ENCODE measurements at regions not wholly inside any gene's neighbourhood (a gene's known extent, or its start where the extent isn't known, plus 50 kb on each side); places are given as distances from the start of the nearest gene placed in this dataset.

DNA sequence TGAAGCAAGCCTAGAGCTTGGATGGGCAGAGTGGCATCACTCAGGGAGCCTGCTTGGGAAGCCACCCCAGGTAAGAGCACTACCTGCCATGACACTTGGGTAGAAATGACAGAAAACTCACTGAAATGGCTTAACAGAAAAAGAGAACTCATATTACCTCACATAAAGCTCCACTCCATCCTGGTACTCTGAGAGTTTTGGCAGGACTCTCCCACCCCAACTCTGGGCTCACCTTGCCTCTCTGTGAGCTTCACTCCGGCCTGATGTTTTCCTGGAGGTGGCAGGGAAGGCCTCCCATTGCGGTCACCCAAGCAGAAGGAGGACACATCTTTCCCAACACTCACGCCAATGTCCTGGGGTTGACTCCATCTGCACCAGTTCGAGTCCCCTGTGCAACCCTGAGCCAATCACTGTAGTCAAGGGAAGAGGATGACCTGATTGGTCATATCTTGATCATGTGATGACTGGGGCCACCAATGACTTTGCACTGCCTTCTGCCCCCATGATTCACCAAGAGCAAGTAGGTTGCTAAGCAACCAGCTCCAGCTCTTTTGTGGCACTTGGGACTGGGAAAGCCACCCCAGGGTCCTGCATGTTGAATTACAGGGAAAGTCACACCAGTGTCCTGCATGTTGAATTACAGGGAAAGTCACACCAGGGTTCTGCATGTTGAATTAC, 446.1 kb upstream of the SULF2 start:
- TF ChIP-seq, protein P1, sequence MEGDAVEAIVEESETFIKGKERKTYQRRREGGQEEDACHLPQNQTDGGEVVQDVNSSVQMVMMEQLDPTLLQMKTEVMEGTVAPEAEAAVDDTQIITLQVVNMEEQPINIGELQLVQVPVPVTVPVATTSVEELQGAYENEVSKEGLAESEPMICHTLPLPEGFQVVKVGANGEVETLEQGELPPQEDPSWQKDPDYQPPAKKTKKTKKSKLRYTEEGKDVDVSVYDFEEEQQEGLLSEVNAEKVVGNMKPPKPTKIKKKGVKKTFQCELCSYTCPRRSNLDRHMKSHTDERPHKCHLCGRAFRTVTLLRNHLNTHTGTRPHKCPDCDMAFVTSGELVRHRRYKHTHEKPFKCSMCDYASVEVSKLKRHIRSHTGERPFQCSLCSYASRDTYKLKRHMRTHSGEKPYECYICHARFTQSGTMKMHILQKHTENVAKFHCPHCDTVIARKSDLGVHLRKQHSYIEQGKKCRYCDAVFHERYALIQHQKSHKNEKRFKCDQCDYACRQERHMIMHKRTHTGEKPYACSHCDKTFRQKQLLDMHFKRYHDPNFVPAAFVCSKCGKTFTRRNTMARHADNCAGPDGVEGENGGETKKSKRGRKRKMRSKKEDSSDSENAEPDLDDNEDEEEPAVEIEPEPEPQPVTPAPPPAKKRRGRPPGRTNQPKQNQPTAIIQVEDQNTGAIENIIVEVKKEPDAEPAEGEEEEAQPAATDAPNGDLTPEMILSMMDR (IDR thresholded peaks at IDR 0.05) = no peak

DNA sequence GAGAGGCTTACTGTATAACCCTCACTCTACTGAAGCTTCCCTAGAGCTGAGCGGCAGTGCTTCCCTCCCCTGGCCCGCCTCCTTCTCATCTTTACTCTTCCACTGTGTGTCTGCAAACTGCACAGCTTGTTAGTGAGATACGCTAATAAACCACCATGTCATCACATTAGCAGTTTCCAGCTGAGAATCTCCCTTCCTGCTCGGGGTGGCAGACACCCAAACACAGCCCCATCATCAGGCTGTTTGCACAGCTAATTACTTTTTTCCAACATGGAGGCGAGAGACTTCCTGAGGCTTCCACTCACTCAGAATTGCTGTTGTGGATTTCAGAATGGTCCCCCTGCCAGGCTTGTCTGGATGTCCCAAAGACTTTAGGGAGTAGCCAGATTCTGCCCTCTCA, 444.9 kb upstream of the SULF2 start:
- TF ChIP-seq, protein P1 (IDR thresholded peaks at IDR 0.05) = no peak

DNA sequence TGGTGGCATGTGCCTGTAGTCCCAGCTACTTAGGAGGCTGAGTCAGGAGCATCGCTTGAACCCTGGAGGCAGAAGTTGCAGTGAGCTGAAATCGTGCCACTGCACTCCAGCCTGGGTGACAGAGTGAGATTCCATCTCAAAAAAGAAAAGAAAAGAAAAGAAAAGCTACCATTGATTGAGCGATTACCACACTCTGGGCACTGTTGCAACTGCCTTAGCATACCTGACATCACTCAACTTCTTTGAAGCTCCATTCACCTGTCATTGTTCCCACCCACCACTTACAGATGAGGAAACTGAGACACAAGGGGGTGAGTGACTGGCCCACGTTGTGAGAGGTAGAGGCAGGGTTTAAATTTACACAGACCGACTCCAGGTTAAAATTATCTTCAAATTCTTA, 442.1 kb upstream of the SULF2 start:
- TF ChIP-seq, protein P1 (IDR thresholded peaks at IDR 0.05) = no peak

DNA sequence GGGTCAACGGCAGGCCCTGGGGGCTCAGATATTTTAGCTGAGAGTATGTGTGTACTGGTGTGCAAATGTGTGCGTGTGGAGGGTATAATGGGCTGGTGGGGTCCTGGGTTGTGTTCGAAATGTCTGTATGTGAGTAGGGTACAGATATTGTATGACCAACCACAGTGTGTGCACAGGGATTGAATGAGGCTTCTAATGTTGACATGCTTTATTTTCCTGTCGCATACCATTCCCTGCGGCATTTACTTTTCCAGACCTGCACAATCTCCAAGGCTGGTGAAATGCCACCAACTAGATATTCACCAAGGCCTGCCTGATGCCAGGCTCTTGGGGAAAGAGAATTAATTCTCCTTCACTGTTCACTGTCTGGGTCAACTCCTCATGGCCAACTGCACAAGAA, 441.4 kb upstream of the SULF2 start:
- TF ChIP-seq, protein P1 (IDR thresholded peaks at IDR 0.05) = no peak

DNA sequence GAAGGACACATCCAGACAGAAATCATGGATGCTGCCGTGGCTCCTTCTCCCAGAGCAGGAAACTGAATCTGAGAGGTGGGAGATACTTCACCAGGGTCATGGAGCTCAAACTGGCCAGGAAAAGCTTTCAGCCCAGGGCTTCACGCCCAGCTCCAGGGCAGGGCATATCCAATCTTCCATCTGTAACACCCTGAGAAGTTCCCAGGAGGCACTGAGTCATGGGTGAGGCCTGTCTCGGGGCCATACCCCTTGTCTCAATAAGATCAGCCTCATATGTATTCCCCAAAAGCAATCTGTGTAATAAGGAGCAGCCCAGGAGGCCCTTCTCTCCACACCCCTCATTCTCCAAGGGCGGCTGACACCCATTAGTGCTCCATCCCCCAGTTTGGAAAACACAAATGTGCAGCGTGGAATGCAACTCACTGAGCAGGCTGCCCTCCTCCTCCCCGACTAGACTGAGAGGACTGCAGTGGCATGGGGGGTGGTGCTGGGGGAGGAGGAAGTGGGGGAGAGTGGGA, 439.3 kb upstream of the SULF2 start:
- TF ChIP-seq, protein P1 (IDR thresholded peaks at IDR 0.05) = no peak

DNA sequence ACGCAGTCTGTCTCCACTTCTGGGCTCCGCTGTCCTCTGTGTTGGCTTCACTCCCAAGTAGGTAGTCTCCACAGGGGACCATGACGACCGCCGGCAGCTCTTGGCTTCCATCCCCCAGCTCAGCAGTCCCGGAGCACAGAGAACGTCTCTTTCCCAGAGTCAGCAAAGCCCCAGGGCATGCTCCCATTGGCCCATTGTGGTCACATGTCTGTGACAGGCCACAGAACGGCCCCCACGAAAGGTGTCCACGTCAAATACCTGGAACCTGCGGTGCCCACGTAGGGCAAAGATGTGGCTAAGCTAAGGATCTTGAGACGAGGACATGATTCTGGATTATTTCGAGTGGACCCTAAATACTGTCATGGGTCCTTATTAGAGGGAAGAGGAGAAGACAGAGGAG, 438.4 kb upstream of the SULF2 start:
- TF ChIP-seq, protein P1 (IDR thresholded peaks at IDR 0.05) = no peak

DNA sequence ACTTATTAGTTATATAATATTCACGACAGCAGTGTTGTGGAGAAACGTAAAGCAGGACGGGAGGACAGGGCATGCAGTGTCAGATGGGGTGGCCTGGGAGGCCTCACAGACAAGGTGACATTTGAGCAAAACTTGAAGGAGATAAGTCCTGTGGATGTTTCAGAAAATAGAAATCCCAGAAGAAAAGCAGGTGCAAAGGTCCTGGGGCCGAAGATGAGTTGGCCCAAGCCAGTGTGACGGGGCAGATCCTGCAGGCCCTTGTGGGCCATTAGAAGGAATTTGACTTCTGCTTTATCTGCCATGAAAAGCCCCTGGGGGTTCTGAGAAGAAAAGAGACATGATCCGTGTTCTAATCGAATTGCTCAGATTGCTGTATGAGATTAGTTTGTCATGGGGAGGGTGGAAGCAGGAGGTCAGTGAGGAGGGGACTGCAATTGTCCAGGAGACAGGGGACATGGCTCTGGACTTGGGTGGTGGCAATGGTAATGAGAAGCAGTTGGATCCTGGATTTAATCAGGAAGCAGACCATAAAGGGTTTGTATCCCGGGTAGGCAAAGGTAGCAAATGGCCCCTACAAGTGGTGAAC, 437.4 kb upstream of the SULF2 start:
- TF ChIP-seq, protein P1 (IDR thresholded peaks at IDR 0.05) = no peak
